ENCODE measurements at regions not wholly inside any gene's neighbourhood (a gene's known extent, or its start where the extent isn't known, plus 50 kb on each side); places are given as distances from the start of the nearest gene placed in this dataset.
A peak's percentile ranks its signal among the peaks of the same experiment; 100 is the strongest.
"Not testable (repeated sequence)": the region's sequence is repeated elsewhere in the genome, so short reads cannot be mapped to it uniquely, and the experiment has no call there.

GRCh38 chr2:61671561-61672315 lies 133.6 kb upstream of the XPO1 start:
- DNase-seq = no peak

DNA sequence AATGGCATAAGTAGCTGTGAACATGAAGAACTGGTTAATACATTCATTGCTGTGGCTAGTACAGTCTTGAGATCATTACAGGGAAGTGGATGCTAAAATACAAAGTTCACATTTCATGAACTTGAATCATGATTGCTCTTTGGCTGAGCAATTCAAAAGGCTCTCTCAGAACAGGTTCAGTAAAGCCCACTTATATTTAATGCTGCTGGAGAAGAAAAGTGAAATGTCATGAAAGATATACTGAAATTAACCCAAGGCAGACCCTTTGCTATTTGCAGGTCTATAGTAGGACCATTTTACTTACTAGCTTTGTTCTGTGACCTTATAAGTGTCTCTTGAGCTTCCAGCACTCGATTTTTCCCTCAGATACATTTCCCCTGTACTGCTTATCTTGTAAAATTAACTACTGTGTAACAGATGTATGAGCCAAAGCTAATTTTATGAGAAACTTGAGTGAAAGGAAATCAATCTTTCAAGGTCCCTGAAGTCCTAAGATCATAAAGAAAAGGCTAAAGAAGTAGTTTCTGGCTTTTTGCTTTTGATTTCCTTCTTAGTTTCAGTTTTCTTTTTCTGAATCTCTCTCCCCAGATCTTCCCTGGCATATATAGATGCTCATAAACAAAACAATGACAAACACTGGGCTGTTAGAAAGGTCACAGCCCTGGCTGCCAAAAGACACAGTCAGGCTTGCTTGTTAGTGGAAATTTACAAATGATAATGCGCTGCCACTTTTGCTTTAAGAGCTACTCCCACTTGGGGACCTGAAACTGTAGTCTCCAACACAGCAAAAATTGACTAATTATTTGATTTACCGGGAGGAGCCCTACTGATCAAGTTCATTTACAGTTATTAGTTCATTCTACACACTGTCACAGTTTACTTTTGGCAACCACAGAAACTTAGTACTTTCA lies 132.7 kb upstream of the XPO1 start:
- DNase-seq = no peak

GRCh38 chr2:61664190-61664589 lies 126.0 kb upstream of the XPO1 start:
- DNase-seq = no peak

- DNase-seq = no peak
Measured at GRCh38 chr2:61662990-61663389, 124.8 kb upstream of the XPO1 start.

DNA sequence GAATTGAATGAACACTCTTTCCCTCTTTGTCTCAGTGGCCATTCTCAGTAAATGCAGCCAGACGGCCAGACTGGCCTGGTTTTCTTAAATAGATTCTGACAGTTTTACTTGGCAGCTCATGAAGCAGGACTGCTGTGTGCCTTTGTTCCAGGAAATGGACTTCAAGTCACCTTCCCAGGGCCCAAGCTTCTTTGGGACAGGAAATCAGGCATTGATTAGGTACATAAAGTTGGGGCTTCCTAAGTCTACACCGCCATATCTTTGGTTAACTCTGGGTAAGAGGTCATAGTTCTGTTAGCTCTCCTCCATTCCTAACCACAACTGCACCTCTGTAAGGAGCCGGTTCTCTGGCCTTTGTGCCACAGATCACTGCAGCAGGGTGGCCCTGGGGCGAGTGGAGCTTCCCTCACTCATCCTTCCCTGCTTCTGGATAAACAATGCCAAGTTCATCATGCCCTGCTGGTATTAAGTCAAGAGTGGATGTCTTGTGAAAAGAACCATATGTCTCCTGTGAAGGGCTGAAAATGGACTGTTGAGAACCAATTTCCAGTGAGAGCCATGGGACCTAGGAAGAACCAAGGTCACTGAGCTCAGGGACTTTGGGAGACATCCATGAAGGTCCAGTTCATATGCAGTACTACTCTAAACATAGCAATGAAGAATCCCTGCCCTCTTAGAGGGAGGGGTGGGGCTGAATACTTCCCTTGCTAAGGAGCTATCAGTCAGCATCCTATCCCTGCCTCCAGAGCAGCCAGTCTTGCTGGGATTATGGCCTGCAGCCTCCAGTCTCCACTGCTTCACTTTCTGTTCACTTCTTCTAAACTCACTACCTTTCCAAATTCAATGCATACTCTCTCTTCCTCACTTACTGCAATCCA lies 122.6 kb upstream of the XPO1 start:
- DNase-seq = no peak

GRCh38 chr2:61658841-61659780 lies 121.0 kb upstream of the XPO1 start:
- peak; percentile 28 for DNase-seq

DNA sequence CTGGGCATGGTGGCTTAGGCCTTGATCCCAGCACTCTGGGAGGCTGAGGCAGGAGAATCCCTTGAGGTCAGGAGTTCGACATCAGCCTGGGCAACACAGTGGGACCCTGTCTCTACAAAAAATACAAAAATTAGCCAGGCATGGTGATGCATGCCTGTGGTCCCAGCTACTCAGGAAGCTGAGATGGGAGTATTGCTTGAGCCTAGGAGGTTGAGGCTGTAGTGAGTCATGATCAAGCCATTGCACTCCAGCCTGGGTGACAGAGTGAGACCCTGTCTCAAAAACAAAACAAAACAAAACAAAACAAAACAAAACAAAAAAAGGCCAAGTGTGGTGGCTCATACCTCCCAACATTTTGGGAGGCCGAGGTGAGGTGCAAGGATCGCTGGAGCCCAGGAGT lies 111.8 kb upstream of the XPO1 start:
- not testable (repeated sequence) for DNase-seq

- no peak for DNase-seq
Measured at GRCh38 chr2:61649021-61649420, 110.9 kb upstream of the XPO1 start.

GRCh38 chr2:61647044-61647443 lies 108.9 kb upstream of the XPO1 start:
- DNase-seq = no peak

- DNase-seq = no peak
Measured at GRCh38 chr2:61645911-61646310, 107.8 kb upstream of the XPO1 start.

- DNase-seq = not testable (repeated sequence)
Measured at GRCh38 chr2:61643153-61643552, 105.0 kb upstream of the XPO1 start.

- DNase-seq = no peak
Measured at GRCh38 chr2:61640406-61640805, 102.2 kb upstream of the XPO1 start.

DNA sequence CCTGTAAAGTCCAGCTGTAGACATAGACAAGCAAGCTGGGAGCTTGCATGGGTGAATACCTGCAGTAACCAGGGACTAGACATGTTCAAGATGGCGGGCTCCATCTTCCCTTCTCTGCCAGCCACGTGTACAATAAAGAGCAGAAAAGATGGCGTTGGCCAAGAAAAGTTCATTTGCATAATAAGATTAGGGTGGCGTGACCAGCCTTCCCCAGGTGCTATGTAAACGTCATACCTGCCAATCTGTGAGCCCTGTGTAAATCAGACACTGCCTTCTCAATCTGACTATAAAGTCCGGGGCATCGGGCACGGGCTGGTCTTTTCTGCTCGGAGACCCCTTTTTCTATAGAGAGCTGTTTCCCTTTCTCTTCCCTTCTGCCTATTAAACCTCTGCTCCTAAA lies 101.6 kb upstream of the XPO1 start:
- no peak for DNase-seq

GRCh38 chr2:61636686-61637085 lies 98.5 kb upstream of the XPO1 start:
- DNase-seq = no peak

DNA sequence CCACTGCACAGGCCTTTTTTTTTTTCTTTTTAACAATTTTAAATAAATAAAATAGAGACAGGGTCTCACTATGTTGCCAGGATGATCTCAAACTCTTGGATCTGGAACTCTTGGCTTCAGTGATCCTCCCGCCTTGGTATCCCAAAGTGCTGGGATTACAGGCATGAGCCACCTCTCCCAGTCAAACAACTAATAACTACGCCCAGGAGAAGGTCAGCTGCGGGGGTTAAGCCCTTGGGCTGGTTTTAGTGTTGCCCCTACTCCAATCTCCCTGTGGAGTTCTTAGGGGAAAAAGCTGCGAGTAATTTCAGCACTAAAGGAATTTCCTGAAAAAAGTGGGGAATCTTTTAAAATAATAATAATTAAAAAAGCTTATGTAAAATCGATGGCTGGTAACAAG lies 96.4 kb upstream of the XPO1 start:
- DNase-seq = no peak

DNA sequence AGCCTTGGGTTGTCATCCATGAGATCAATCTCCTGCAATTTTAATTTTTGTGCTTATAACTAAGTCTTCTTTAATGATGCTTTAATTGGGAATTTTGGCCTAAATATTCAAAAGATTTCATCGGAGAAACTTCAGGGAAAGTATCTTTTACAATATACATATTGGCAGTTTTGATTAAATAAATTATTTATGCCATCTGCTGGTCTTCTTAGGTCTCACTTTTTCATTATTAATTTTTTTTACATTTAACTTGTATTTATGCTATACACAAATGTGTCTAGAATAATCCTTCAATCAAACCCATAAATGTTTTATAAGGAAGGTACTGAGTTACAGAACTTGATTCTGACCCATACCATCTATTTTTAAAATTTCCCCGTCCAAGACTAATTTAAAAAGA lies 95.1 kb upstream of the XPO1 start:
- DNase-seq = no peak

DNA sequence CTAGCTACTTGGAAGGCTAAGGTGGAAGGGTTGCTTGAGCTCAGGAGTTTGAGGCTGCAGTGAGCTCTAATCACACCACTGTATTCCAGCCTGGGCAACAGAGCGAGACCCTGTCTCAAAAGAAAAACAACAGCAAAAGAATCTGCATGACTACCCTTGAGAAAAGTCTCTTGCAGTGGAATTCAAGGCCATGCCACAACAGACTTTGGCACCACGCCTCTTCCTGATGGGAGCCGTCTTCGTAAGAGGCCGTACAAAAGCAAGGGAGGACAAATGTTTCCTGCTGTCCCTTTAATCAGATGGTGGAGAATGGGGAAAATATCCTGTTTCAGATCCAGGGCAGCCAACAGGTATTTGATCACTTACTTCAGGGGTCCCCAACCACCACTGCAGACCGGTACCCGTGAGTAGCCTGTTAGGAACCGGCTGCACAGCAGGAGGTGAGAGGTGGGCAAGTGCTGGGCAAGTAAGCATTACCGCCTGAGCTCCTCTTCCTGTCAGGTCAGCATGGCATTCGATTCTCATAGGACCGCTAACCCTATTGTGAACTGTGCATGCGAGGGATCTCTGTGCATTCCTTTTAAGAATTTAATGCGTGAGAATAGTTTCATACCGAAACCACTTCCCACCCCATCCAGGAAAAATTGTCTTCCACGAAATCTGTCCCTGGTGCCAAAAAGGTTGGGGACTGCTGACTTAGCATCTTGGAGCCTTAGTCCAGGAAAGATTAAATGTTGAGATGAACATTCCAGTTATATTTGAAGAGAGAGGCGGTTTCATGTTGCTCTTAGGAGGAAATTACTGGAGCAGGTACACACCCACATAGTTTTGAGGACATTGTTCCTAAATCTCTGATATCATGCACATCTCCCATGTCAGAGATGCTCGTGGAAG lies 94.4 kb upstream of the XPO1 start:
- DNase-seq = no peak

- DNase-seq = no peak
Measured at GRCh38 chr2:61631321-61631720, 93.2 kb upstream of the XPO1 start.

GRCh38 chr2:61626827-61627226 lies 88.7 kb upstream of the XPO1 start:
- no peak for DNase-seq

DNA sequence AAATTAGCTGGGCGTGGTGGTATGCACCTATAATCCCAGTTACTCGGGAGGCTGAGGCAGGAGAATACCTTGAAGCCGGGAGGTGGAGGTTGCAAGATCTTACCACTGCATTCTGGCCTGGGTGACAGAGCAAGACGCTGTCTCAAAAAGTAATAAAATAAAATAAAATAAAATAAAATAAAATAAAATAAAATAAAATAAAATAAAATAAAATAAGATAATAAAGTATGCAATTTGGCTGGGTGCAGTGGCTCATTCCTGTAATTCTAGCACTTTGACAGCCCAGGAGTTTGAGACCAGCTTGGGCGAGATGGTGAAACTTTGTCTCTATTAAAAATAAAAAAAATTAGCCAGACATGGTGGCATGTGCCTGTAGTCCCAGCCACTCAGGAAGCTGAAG lies 85.6 kb upstream of the XPO1 start:
- DNase-seq = no peak
